Neuronal stem cell (in vitro differentiated cells): ENCODE measurements at regions not wholly inside any gene's neighbourhood (a gene's known extent, or its start where the extent isn't known, plus 50 kb on each side); places are given as distances from the start of the nearest gene placed in this dataset.

ENCODE experiments used
- DNase-seq: peaks from one replicate; pipeline ENCODE4 v3.0.0-alpha.2; 2013; ENCODE audit warnings: low spot score
- H2AFZ ChIP-seq: one replicate; pipeline ENCODE4 v1.6.1; 2013; ENCODE audit warnings: mild to moderate bottlenecking, low read length, inconsistent platforms
- H2AK5ac ChIP-seq: 2 replicates; pipeline ENCODE4 v1.6.1; 2013; ENCODE audit warnings: low read depth, mild to moderate bottlenecking, inconsistent platforms, low read length, moderate library complexity, mixed read lengths
- H2BK120ac ChIP-seq: 2 replicates; pipeline ENCODE4 v1.6.1; 2013; ENCODE audit warnings: low read depth, mild to moderate bottlenecking, inconsistent platforms, low read length, moderate library complexity, mixed read lengths
- H2BK12ac ChIP-seq: one replicate; pipeline ENCODE4 v1.6.1; 2013; ENCODE audit warnings: low read length, inconsistent platforms
- H2BK15ac ChIP-seq: 2 replicates; pipeline ENCODE4 v1.6.1; 2013; ENCODE audit warnings: mild to moderate bottlenecking, low read length, inconsistent platforms, mixed read lengths
- H2BK5ac ChIP-seq: one replicate; pipeline ENCODE4 v1.6.1; 2013; ENCODE audit warnings: inconsistent platforms, mild to moderate bottlenecking, low read length, moderate library complexity
- H3K14ac ChIP-seq: one replicate; pipeline ENCODE4 v1.6.1; 2013; ENCODE audit warnings: low read length, inconsistent platforms
- H3K18ac ChIP-seq: 2 replicates; pipeline ENCODE4 v1.6.1; 2013; ENCODE audit warnings: low read length, inconsistent platforms
- H3K23ac ChIP-seq: 2 replicates; pipeline ENCODE4 v1.6.1; 2013; ENCODE audit warnings: low read depth, mild to moderate bottlenecking, mixed read lengths, low read length, inconsistent platforms; ENCODE audit not compliant: poor library complexity
- H3K27ac ChIP-seq: replicated peaks from 3 replicates; pipeline ENCODE4 v1.5.1; 2013; ENCODE audit warnings: low read length, inconsistent platforms
- H3K27me3 ChIP-seq, 3 experiments: 2 replicates each; pipeline ENCODE4 v1.6.1; 2013; ENCODE audit warnings: low read length in 3 of 3, mild to moderate bottlenecking in 2 of 3, inconsistent platforms in 1 of 3, low read depth in 1 of 3, mixed read lengths in 1 of 3, moderate library complexity in 1 of 3; ENCODE audit not compliant: control insufficient read depth in 3 of 3, insufficient read depth in 3 of 3
- H3K36me3 ChIP-seq, 2 donors: replicated peaks in 1 of 2; 2 replicates each; pipeline ENCODE4 v1.6.1; 2013; ENCODE audit warnings: low read length in 2 of 2; ENCODE audit not compliant: control insufficient read depth in 2 of 2, insufficient read depth in 2 of 2
- H3K4ac ChIP-seq: 2 replicates; pipeline ENCODE4 v1.6.1; 2013; ENCODE audit warnings: inconsistent platforms, mild to moderate bottlenecking, low read length, moderate library complexity
- H3K4me1 ChIP-seq, 2 donors: 1 replicate in 1 of 2; 2 replicates in 1 of 2; pipeline ENCODE4 v1.6.1; 2013; ENCODE audit warnings: low read length in 2 of 2, low read depth in 1 of 2; ENCODE audit not compliant: control insufficient read depth in 2 of 2, insufficient read depth in 1 of 2
- H3K4me2 ChIP-seq: one replicate; pipeline ENCODE4 v1.6.1; 2013; ENCODE audit warnings: mild to moderate bottlenecking, low read length, inconsistent platforms; ENCODE audit not compliant: insufficient read depth, poor library complexity, severe bottlenecking
- H3K4me3 ChIP-seq, 2 donors: 2 replicates each; pipeline ENCODE4 v1.5.1; 2013; ENCODE audit warnings: low read length in 2 of 2, mild to moderate bottlenecking in 2 of 2, inconsistent platforms in 1 of 2, moderate library complexity in 1 of 2
- H3K79me1 ChIP-seq: one replicate; pipeline ENCODE4 v1.6.1; 2013; ENCODE audit warnings: low read depth, mild to moderate bottlenecking, inconsistent platforms, low read length, moderate library complexity
- H3K9ac ChIP-seq: one replicate; pipeline ENCODE4 v1.6.1; 2013; ENCODE audit warnings: mild to moderate bottlenecking, low read depth, low read length, inconsistent platforms; ENCODE audit not compliant: poor library complexity
- H3K9me3 ChIP-seq, 2 donors: replicated peaks in 1 of 2; 2 replicates each; pipeline versions ENCODE3 to v1.6.1; 2013; ENCODE audit warnings: low read length in 2 of 2, mild to moderate bottlenecking in 2 of 2, inconsistent platforms in 1 of 2, low read depth in 1 of 2, mixed read lengths in 1 of 2, moderate library complexity in 1 of 2; ENCODE audit not compliant: control insufficient read depth in 2 of 2, insufficient read depth in 1 of 2
- H4K8ac ChIP-seq: one replicate; pipeline ENCODE4 v1.6.1; 2013; ENCODE audit warnings: low read depth, mild to moderate bottlenecking, inconsistent platforms, low read length, moderate library complexity
- H4K91ac ChIP-seq: one replicate; pipeline ENCODE4 v1.6.1; 2013; ENCODE audit warnings: low read length, low read depth, mild to moderate bottlenecking, inconsistent platforms; ENCODE audit not compliant: poor library complexity
- WGBS, 2 donors: extraction: QIAGEN DNeasy Blood & Tissue Kit; methylation state at CpG; one replicate each; pipeline ENCODE4 v1.1.7; 2013; ENCODE audit warnings: missing lambda C conversion rate in 2 of 2, mixed read lengths in 1 of 2; ENCODE audit not compliant: insufficient read length in 2 of 2, insufficient replicate concordance in 1 of 2; ENCODE audit errors: extremely low coverage in 2 of 2; 5-methylcytosine and 5-hydroxymethylcytosine counted together

DNA sequence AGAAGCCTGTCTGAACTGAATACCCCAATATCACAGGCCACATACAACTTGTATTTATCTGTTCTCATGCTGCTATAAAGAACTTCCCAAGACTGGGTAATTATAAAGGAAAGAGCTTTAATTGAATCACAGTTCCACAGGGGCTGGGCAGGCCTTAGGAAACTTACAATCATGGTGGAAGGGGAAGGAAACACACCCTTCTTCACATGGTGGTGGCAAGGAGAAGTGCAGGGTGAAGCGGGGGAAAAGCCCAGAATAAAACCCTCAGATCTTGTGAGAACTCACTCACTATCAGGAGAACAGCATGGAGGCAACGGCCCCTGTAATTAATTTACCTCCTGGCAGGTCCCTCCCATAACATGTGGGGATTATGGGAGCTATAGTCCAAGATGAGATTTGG lies 50.3 kb upstream of the FNDC1 start:
- Histone ChIP-seq H3K4me1 (no peaks in the 10 kb centered on the region), H2AFZ (no peak overlapping the region), H2BK5ac (no peak overlapping the region), H2BK12ac (no peak overlapping the region), H4K91ac (no peak overlapping the region), H3K4me3 (no peak overlapping the region), H4K8ac (no peak overlapping the region), H3K36me3 (no peaks in the 10 kb centered on the region), H3K27ac (no peak overlapping the region), H3K9me3 (no peaks in the 10 kb centered on the region), H3K9ac (no peak overlapping the region), H3K4ac (no peak overlapping the region), H3K4me2 (no peak overlapping the region), H3K79me1 (no peaks in the 10 kb centered on the region), H2BK15ac (no peak overlapping the region), H2AK5ac (no peak overlapping the region), H3K27me3 (no peaks in the 10 kb centered on the region), H3K14ac (no peak overlapping the region), H2BK120ac (no peak overlapping the region), H3K18ac (no peak overlapping the region), H3K23ac (no peak overlapping the region)
- no CpG with 5 or more reads among the region's 2 CpGs for WGBS, 2 donors
- DNase-seq: no peak

GRCh38 chr6:159117563-159117962 lies 51.6 kb upstream of the FNDC1 start:
- Histone ChIP-seq H3K18ac (no peak overlapping the region), H2BK15ac (no peak overlapping the region), H3K9me3 (no peaks in the 10 kb centered on the region), H3K4me3 (no peak overlapping the region), H3K27me3 (no peaks in the 10 kb centered on the region), H2BK120ac (no peak overlapping the region), H4K8ac (no peak overlapping the region), H2BK5ac (no peak overlapping the region), H3K9ac (no peak overlapping the region), H3K14ac (no peak overlapping the region), H3K36me3 (no peaks in the 10 kb centered on the region), H3K23ac (no peak overlapping the region), H3K79me1 (peaks cover 2% of the 10 kb centered on the region), H3K4me2 (no peak overlapping the region), H4K91ac (no peak overlapping the region), H3K4me1 (peaks cover 0 to 2% of the 10 kb centered on the region in 2 donors), H2AK5ac (no peak overlapping the region), H2AFZ (no peak overlapping the region), H3K4ac (no peak overlapping the region), H3K27ac (no peak overlapping the region), H2BK12ac (no peak overlapping the region)
- WGBS, 2 donors: no CpG with 5 or more reads among the region's 5 CpGs
- DNase-seq: no peak

GRCh38 chr6:159117046-159117445 lies 52.2 kb upstream of the FNDC1 start:
- Histone ChIP-seq H3K9ac (no peak overlapping the region), H3K23ac (no peak overlapping the region), H3K4me2 (no peak overlapping the region), H3K36me3 (no peaks in the 10 kb centered on the region), H3K9me3 (no peaks in the 10 kb centered on the region), H3K79me1 (peaks cover 2% of the 10 kb centered on the region), H2BK120ac (no peak overlapping the region), H2BK12ac (no peak overlapping the region), H3K27ac (no peak overlapping the region), H3K18ac (no peak overlapping the region), H3K27me3 (no peaks in the 10 kb centered on the region), H3K14ac (no peak overlapping the region), H2BK5ac (no peak overlapping the region), H3K4me3 (no peak overlapping the region), H2BK15ac (no peak overlapping the region), H2AFZ (no peak overlapping the region), H3K4ac (no peak overlapping the region), H4K8ac (no peak overlapping the region), H4K91ac (no peak overlapping the region), H2AK5ac (no peak overlapping the region), H3K4me1 (peaks cover 0 to 2% of the 10 kb centered on the region in 2 donors)
- DNase-seq: no peak
- no CpG with 5 or more reads among the region's 3 CpGs for WGBS, 2 donors

- Histone ChIP-seq H3K27me3 (no peaks in the 10 kb centered on the region), H2BK120ac (no peak overlapping the region), H3K4me2 (no peak overlapping the region), H2BK5ac (no peak overlapping the region), H2BK15ac (no peak overlapping the region), H4K8ac (no peak overlapping the region), H3K79me1 (peaks cover 2% of the 10 kb centered on the region), H3K9ac (no peak overlapping the region), H2AK5ac (no peak overlapping the region), H3K18ac (no peak overlapping the region), H3K9me3 (no peaks in the 10 kb centered on the region), H3K4me1 (peaks cover 0 to 2% of the 10 kb centered on the region in 2 donors), H3K14ac (no peak overlapping the region), H3K36me3 (no peaks in the 10 kb centered on the region), H3K4me3 (no peak overlapping the region), H2BK12ac (no peak overlapping the region), H4K91ac (no peak overlapping the region), H2AFZ (no peak overlapping the region), H3K27ac (no peak overlapping the region), H3K23ac (no peak overlapping the region), H3K4ac (no peak overlapping the region)
- no peak for DNase-seq
- WGBS, 2 donors: no CpG with 5 or more reads among the region's 5 CpGs
Measured at GRCh38 chr6:159116343-159116742, 52.9 kb upstream of the FNDC1 start.
